Lower leg skin (tissue), 4 donors: ENCODE measurements at regions not wholly inside any gene's neighbourhood (a gene's known extent, or its start where the extent isn't known, plus 50 kb on each side); places are given as distances from the start of the nearest gene placed in this dataset.

Experiments
- DNase-seq, 2 donors: peaks; one replicate each; pipeline ENCODE4 v3.0.0-alpha.2; 2019; ENCODE audit warnings: low spot score in 2 of 2
- H3K4me3 ChIP-seq: fragments of 200-600 bp; sonication (generic); 2 replicates; pipeline ENCODE4 v1.5.1; 2017; ENCODE audit warnings: mild to moderate bottlenecking, low read depth; ENCODE audit not compliant: poor library complexity, severe bottlenecking
- CTCF ChIP-seq, 3 donors: fragments of 450-650 bp; IDR thresholded peaks; one replicate each; pipeline ENCODE4 v1.5.1; 2016; ENCODE audit warnings: antibody characterized with exemption in 3 of 3, mild to moderate bottlenecking in 3 of 3, moderate library complexity in 2 of 3
- POLR2A ChIP-seq, 2 donors: fragments of 450-650 bp; IDR thresholded peaks; one replicate each; pipeline ENCODE4 v1.6.1; 2016 to 2017; ENCODE audit warnings: antibody characterized with exemption in 2 of 2, mild to moderate bottlenecking in 1 of 2, moderate library complexity in 1 of 2
- WGBS, 2 donors: methylation state at CpG; one replicate each; pipeline ENCODE4 v1.1.5; 2018; 5-methylcytosine and 5-hydroxymethylcytosine counted together
- intact Hi-C: fragments of 100-400 bp; cut with DNase I; formaldehyde crosslinking; loops from one replicate; pipeline ENCODE4 v1.15.0; 2023; ENCODE audit warnings: low total_unique reads

- intact Hi-C loops: no loop called here
- H3K4me3 ChIP-seq: no peak overlapping the region
- 66 to 96% methylated on average over 2 of the region's 2 CpGs for WGBS, 2 donors
- DNase-seq: no peak
- no peak for TF ChIP-seq CTCF (IDR thresholded peaks at IDR 0.05)
- TF ChIP-seq POLR2A (IDR thresholded peaks at IDR 0.05): no peak
Observed at GRCh38 chr3:182562274-182562673, 231.0 kb upstream of the ATP11B start.

- intact Hi-C loops: no loop called here
- no peak overlapping the region for H3K4me3 ChIP-seq
- TF ChIP-seq CTCF (IDR thresholded peaks at IDR 0.05) (no peak), POLR2A (IDR thresholded peaks at IDR 0.05) (no peak)
- 73 to 75% methylated on average over 6 of the region's 6 CpGs for WGBS, 2 donors
- no peak for DNase-seq
Observed at GRCh38 chr3:182565916-182566796, 227.1 kb upstream of the ATP11B start.

GRCh38 chr3:182567700-182568099, 225.6 kb upstream of the ATP11B start:
- no peak overlapping the region for H3K4me3 ChIP-seq
- 30 to 35% methylated on average over 1 of the region's 1 CpG for WGBS, 2 donors
- intact Hi-C loops: no loop called here
- DNase-seq: no peak
- no peak for TF ChIP-seq CTCF (IDR thresholded peaks at IDR 0.05)
- TF ChIP-seq POLR2A (IDR thresholded peaks at IDR 0.05): no peak

- no peak overlapping the region for H3K4me3 ChIP-seq
- 67 to 86% methylated on average over 3 of the region's 3 CpGs for WGBS, 2 donors
- DNase-seq: no peak
- TF ChIP-seq POLR2A (IDR thresholded peaks at IDR 0.05) (no peak), CTCF (IDR thresholded peaks at IDR 0.05) (no peak)
- intact Hi-C loops: no loop called here
Observed at GRCh38 chr3:182568261-182568660, 225.0 kb upstream of the ATP11B start.

- 50 to 57% methylated on average over 3 of the region's 3 CpGs for WGBS, 2 donors
- no peak overlapping the region for H3K4me3 ChIP-seq
- no peak for TF ChIP-seq POLR2A (IDR thresholded peaks at IDR 0.05)
- no peak for DNase-seq
- intact Hi-C loops: no loop called here
Observed at GRCh38 chr3:182568876-182569275, 224.4 kb upstream of the ATP11B start.

GRCh38 chr3:182570946-182571594, 222.2 kb upstream of the ATP11B start:
- no peak overlapping the region for H3K4me3 ChIP-seq
- no peak for TF ChIP-seq CTCF (IDR thresholded peaks at IDR 0.05)
- no peak for TF ChIP-seq POLR2A (IDR thresholded peaks at IDR 0.05)
- DNase-seq: no peak
- intact Hi-C loops: no loop called here
- WGBS, 2 donors: 77 to 80% methylated on average over 3 of the region's 3 CpGs
